ENCODE measurements at regions not wholly inside any gene's neighbourhood (a gene's known extent, or its start where the extent isn't known, plus 50 kb on each side); places are given as distances from the start of the nearest gene placed in this dataset.
"Not testable (repeated sequence)": the region's sequence is repeated elsewhere in the genome, so short reads cannot be mapped to it uniquely, and the experiment has no call there.

DNA sequence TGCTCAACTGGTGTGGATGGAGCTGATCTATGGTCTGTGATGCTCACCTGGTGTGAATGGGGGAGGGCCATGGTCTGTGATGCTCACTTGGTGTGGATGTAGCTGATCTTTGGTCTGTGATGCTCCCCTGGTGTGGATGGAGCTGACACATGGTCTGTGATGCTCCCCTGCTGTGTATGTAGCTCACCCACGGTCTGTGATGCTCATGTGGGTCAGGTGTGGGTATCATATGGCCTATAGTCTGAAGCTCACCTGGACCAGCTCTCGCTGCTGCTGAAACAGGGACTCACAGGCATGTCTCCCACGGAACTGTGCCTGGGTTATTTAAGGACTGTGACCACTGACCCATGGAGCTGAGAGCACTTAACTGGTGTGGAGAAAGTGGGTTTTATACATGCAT lies 109.7 kb downstream of the CRLF2 start:
- DNase-seq (ENCODE audit: low read depth) = no peak

DNA sequence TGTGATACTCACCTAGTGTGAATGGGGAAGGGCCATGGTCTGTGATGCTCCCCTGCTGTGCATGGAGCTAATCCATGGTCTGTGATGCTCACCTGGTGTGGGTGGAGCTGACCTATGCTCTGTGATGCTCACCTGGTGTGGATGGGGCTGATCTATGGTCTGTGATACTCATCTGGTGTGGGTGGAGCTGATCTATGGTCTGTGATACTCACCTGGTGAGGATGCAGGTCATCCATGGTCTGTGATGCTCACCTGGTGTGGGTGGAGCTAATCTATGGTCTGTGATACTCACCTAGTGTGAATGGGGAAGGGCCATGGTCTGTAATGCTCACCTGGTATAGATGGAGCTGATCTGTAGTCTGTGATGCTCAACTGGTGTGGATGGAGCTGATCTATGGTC lies 110.2 kb downstream of the CRLF2 start:
- not testable (repeated sequence) for DNase-seq (ENCODE audit: low read depth)

DNA sequence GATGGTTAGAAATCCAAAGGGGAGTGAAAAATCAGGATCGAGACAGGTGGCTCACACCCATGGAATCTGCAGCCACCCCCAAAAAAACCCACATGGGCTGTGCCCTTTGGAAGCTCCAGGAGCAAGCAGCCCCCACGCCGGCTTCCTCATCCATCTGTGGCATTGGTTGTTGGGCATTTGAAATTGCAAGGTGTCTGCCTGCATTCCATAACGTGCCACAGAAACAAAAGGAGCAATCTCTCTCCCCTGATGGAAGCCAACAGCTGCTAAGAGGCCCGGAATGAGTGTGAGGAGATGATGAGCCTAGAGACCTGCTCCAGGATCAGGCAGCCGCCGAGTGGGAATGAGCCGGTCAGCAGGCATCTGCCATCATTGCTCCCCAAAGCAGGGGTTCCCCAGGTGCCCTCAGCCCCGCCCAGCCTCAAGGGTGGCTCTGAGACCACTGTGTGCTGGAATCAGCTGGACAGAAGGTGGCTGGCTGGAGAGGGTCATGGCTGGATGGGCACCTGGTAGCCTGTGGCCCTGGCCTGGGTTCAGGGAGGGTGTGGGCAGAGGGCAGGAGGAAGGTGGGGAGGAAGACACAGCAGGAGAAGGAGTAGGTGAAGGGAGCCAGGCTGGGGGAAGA lies 113.2 kb downstream of the CRLF2 start:
- no peak for DNase-seq (ENCODE audit: low read depth)

DNA sequence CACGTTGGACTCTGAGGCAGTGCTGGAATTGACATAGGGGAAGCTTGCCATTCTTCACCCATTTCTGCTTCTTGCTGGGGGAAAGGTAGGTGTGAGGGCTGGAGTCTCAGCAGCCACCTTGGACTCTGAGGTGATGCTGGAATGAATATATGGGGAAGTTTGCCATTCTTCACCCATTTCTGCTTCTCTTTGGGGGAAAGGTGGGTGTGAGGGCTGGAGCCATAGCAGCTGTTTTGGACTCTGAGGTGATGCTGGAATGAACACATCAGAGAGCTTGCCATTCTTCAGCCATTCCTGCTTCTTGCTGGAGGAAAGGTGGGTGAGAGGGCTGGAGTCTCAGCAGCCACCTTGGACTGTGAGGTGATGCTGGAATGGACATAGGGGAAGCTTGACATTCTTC lies 115.1 kb downstream of the CRLF2 start:
- DNase-seq (ENCODE audit: low read depth) = no peak

DNA sequence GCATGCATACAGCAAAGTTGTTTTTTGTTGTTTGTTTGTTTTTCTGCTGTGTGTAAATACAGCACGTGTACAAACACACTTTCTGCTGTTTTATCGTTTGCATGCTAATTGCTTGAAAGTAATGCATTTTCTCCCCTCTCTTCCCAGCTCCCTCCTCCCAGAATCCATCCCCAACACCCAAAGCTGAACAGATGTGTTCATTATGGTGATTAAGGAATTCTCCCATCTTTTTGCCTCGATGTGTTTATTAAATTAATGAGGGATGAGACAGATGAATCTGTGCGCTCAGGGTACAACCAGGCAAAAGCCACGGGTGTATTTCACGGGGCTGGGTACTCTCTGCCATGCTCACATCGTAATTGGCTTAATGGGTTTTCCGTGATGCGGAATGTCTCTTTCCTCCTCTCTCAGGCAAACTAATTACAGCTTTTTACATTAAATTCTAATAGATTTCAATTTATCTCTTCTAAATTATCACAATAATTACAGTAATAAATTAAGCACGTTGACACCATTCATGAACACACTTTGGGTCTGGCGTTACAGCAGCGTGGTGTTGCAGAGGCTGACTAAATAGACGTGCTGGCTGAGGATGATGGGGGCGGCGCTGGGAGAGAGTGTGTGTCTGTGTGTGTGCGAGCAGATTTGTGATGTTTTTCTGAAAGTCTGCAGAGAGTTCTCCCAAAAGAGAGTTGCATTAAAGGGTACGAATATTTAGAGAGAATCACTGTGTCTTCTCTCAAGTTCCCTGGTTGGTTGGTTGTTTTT lies 117.7 kb downstream of the CRLF2 start:
- DNase-seq (ENCODE audit: low read depth) = no peak

DNA sequence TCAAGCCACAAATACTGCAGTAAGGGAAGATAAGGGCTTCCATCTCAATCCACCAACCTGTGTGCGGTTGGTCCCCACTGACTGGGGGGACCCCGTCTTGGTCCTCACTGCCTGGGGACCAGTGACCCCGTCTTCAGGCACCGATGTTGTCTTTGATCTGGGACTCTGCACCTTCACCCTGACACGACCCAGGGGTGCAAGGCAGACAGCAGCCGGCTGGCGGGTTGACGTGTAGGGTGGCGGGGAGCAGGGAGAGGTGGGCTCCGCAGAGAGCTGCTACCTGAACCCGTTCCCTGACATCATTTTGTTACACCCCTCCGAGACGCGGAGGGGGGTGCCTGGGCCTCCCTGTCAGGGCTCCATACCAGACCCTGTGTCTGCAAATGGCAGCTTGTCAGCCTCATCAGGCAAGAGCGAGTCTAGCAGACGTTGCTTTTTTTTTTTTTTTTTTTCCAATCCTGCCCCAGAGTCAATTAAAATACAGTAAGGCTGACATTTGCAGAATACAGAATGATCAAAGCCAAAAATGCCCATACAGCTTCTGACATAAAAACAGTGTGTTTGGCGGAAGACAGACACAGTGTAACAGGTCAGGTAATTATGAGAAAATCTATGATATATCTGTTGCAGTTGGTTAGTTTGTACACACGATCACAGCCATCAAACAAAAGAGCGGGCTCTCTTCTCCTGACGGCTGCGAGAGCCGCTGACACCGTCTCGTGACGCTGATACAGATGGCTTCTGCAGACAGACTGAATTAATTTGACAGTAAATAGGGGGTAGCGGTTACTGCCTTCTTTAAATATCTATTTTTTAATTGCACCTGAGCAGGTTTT lies 118.6 kb downstream of the CRLF2 start:
- no peak for DNase-seq (ENCODE audit: low read depth)

DNA sequence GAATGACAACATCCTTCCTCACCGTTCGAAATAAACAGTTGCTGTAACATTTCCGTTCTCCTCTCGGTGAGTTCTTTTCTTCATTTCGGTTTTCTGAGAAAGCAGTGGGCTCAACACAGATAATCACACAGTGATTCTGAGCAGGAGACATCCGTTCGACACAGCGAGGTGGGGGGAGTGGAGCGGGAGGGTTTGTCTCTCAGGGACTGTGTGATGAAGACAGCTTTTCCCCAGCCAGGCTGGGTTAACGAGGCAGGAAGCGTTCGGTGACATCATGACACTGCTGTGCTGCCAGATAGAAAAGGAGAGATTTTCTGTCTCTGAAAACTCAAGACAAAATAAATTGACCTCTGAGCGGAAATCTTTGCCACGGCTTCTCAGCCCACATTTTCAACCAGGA lies 119.3 kb downstream of the CRLF2 start:
- no peak for DNase-seq (ENCODE audit: low read depth)

DNA sequence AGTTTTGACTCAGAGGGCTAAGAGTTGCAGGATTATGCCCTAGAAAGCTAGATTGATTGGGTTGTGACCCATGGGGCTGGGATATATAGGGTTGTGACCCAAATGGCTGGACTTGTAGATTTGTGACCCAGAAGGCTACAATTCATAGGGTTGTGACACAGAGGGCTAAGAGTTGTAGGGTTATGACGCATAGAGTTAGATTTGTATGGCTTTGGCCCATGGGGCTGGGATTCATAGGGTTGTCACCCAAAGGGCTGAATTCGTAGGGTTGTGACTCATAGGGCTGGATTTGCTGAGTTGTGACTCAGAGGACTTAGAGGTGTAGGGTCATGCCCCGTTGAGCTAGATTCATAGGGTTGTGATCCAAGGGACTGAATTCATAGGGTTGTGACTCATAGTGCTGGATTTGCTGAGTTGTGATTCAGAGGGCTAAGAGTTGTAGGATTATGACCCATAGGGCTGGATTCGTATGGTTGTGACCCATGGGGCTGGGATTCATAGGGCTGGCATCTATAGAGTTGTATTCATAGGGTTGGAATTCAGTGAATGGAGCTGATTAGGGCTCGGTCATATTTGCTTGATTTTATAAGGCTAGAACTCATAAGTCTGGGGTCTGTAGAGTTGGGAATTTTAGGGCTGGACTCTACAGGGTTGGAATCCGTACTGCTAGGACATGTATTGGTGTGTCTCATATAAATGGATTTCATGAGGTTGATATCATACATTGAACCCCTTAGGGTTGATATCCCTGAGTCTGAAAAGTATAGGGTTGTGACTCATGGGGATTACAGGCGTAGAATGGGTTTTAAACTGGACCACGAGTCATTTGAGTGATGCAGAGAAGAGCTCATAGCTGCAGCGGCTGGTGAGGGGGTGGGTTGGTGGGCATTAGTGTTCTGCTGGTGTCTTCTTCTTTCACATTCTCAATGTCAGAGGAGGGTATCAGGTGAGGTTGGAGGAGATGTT lies 125.7 kb downstream of the CRLF2 start:
- DNase-seq (ENCODE audit: low read depth) = no peak

DNA sequence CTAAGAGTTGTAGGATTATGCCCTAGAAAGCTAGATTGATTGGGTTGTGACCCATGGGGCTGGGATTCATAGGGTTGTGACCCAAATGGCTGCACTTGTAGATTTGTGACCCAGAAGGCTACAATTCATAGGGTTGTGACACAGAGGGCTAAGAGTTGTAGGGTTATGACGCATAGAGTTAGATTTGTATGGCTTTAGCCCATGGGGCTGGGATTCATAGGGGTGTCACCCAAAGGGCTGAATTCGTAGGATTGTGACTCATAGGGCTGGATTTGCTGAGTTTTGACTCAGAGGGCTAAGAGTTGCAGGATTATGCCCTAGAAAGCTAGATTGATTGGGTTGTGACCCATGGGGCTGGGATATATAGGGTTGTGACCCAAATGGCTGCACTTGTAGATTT lies 126.6 kb downstream of the CRLF2 start:
- DNase-seq (ENCODE audit: low read depth) = not testable (repeated sequence)

DNA sequence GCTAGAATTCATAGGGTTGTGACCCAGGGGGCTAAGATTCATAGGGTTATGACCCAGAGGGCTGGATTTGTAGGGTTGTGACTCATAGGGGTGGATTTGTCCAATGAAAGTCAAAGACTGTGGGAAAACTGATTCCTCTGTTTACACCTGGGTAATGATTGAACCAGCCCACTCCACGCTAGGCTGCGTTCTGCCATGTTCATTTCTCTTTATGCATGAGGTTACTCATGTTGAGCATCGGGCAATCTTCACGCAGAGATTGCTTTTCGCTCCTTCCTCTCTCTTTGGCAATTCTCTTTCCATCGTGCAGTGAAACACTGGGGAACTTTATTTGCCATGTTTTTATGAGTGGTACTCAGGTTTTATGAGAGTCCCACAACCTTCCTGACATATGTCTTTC lies 127.8 kb downstream of the CRLF2 start:
- no peak for DNase-seq (ENCODE audit: low read depth)

DNA sequence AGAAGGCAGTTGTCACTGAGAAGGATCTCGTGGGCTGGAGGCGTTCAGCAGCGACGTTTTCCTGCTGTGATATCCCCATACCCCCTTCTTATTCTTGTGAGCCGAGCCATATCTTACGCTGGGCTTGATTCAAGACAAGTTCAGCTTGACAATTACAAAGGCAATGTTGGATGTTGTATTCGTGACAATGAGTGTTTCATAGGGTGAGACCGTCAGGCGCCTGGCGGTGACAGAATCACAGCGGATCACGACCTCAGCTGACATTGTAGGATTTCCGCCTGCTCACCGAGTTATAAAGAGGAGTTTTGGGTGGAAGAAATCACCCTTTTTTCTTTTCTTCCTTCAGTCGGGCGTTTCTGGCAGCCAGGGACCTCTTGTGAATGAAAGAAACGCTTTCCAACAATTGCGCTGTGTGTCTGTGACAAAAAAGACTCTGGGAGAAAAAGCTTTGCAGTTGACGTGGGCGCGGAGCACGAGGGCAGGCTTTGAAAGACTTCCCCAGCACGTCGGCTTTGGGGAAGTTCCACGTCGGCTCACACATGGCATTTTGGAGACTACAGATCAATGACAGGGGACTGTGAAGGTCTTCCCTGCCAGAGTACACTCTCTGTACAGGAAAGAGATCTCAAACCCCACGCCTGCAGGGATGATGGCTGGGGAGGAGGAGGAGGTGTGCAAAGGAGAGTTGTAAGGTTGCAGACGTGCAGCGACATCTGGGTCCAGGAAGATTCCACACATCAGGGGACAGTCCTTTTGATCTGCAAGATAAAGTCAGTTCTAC lies 135.4 kb downstream of the CRLF2 start:
- no peak for DNase-seq (ENCODE audit: low read depth)

DNA sequence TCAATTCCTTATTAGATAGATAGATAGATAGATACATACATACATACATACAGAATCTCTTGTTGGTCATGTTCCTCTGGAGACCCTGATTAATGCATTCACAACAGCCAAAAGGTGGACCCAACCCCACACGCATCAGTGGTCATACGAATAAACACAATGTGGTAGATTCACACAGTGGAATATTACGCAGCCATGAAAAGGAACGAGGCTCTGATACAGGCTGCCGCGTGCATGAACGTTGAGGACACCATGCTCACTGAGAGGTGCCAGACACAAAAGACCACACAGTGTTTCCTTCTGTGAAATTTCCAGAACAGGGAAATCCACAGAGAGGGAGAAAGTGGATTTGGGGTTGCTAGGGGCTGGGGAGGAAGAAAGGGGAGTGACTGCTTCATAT lies 136.7 kb downstream of the CRLF2 start:
- DNase-seq (ENCODE audit: low read depth) = no peak

DNA sequence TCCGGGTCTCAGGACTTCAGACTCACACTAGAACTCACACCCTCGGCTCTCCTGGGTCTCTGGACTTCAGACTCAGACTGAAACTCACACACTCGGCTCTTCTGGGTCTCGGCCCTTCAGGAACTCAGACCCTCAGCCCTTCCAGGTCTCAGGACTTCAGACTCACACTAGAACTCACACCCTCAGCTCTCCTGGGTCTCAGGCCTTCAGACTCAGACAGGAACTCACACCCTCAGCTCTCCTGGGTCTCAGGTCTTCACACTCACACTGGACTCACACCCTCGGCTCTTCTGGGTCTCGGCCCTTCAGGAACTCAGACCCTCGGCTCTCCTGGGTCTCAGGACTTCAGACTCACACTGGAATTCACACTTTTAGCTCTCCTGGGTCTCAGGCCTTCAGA lies 137.3 kb downstream of the CRLF2 start:
- DNase-seq (ENCODE audit: low read depth) = no peak

DNA sequence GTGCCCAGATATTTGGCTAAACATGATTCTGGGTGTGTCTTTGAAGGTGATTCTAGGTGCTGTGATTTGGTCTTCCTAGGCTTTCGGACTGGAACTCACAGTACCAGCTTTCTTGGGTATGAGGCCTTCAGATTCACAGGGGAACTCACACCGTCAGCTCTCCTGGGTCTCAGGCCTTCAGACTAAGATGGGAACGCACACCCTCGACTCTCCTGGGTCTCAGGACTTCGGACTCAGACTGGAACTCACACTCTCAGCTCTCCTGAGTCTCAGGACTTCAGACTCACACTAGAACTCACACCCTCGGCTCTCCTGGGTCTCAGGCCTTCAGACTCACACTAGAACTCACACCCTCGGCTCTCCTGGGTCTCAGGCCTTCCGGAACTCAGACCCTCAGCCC lies 137.7 kb downstream of the CRLF2 start:
- DNase-seq (ENCODE audit: low read depth) = no peak

DNA sequence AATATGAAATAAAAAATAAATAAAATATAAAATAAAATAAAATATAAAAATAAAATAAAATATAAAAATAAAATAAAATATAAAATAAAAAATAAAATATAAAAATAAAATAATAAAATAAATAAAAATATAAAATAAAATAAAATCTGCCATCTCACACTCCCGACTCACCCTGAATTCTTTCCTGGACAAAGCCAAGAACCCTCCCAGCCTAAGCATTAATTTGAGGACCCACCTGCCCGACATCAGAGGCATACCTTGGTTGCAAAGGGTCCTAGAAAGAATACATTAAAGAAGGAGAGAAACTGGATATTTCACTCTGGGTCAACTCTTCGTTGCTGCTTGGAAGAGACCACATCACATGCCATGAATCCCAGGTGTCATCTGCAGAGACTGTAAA lies 138.3 kb downstream of the CRLF2 start:
- no peak for DNase-seq (ENCODE audit: low read depth)

DNA sequence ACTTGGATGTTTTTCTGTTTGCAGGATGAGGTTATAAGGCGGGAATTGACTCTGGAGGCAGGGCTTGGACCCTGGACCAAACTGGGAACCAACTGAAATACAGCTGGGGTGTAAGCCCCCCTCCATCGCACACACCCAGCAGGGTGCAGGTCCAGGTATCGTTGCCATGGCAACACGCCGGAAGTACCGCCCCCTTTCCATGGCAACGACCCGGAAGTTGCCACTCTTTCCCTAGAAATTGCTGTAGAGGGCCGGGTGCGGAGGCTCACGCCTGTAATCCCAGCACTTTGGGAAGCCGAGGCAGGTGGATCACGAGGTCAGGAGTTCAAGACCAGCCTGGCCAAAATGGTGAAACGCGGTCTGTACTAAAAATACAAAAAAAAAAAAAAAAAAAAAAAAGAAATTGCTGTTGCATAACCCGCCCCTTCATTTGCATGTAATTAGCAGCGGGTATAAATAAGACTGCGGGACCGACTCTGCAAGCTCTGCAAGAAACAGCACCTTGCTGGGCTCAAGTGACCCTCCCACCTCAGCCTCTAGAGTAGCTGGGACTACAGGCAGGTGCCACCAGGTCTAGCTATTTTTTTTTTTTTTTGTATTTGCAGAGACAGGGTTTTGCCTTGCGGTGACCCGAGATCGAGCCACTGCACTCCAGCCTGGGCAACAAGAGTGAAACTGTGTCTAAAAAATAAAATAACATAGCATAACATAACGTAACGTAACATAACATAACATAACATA lies 139.6 kb downstream of the CRLF2 start:
- DNase-seq (ENCODE audit: low read depth) = no peak

DNA sequence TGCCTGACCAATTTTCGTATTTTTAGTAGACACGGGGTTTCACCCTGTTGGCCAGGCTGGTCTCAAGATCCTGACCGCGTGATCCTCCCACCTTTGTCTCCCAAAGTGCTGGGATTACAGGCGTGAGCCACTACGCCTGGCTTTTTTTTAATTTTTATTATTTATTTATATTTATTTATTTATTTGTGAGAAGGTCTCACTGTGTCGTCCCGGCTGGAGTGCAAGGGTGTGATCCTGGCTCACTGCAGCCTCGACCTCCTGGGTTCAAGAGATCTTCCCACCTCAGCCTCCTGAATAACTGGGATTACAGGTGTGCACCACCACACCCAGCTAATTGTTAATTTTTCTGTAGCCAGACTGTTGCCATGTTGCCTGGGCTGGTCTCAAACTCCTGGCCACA lies 141.1 kb downstream of the CRLF2 start:
- no peak for DNase-seq (ENCODE audit: low read depth)

DNA sequence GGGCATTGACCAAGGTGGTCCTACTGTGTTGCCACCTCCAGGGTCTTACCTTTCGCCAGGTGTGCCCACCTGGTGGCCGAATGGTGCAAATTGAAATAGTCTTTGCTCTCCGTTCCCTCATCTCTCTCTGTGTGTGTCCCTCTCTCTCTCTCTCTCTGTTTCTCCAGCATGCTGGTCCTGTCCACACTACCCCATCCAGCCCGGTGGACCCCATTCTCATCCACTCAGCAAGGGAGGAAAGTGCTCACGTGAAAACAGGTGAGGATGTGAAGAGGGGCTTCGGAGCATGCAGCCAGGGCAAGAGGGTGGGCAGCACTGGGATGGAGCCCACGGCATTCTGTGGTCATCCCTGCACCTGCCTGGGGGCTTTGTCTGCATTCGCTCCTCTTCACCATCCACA lies 150.1 kb downstream of the CRLF2 start:
- DNase-seq (ENCODE audit: low read depth) = no peak

DNA sequence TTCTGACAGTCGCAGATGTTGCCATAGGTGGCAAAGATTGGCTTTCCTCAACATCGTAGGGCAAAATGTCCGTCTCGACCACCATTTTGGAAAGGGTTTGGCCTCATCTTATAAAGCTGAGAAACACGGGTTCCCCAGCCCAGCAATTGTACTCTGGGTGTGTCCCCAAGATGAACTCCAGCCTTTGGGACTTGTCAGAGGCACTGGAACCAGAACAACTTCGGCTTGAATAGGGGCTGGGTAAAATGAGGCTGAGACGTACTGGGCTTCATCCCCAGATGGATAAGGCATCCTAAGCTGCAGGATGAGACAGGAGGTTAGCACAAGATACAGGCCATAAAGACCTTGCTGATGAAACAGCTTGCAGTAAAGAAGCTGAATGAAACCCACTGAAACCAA lies 151.9 kb downstream of the CRLF2 start:
- no peak for DNase-seq (ENCODE audit: low read depth)
